ENCODE measurements at regions not wholly inside any gene's neighbourhood (a gene's known extent, or its start where the extent isn't known, plus 50 kb on each side); places are given as distances from the start of the nearest gene placed in this dataset.
A peak's percentile ranks its signal among the peaks of the same experiment; 100 is the strongest.
"Not testable (repeated sequence)": the region's sequence is repeated elsewhere in the genome, so short reads cannot be mapped to it uniquely, and the experiment has no call there.

GRCh38 chr10:25831080-25831479, 102.9 kb upstream of the MYO3A start:
- 72 to 81% methylated on average over 1 of the region's 1 CpG for WGBS, 2 donors
- H3K4me1 ChIP-seq (ENCODE audit: control insufficient read depth in 5 of 5, insufficient read depth in 5 of 5, low read length in 5 of 5) = no peaks in the 10 kb centered on the region
- H3K4me3 ChIP-seq = no peak overlapping the region
- H3K27me3 ChIP-seq (ENCODE audit: control insufficient read depth in 3 of 3, insufficient read depth in 3 of 3, low read length in 2 of 3) = no peaks in the 10 kb centered on the region
- no peak overlapping the region for H3K27ac ChIP-seq (ENCODE audit: low read depth in 1 of 2, low read length in 1 of 2)
- TF ChIP-seq, protein P1, sequence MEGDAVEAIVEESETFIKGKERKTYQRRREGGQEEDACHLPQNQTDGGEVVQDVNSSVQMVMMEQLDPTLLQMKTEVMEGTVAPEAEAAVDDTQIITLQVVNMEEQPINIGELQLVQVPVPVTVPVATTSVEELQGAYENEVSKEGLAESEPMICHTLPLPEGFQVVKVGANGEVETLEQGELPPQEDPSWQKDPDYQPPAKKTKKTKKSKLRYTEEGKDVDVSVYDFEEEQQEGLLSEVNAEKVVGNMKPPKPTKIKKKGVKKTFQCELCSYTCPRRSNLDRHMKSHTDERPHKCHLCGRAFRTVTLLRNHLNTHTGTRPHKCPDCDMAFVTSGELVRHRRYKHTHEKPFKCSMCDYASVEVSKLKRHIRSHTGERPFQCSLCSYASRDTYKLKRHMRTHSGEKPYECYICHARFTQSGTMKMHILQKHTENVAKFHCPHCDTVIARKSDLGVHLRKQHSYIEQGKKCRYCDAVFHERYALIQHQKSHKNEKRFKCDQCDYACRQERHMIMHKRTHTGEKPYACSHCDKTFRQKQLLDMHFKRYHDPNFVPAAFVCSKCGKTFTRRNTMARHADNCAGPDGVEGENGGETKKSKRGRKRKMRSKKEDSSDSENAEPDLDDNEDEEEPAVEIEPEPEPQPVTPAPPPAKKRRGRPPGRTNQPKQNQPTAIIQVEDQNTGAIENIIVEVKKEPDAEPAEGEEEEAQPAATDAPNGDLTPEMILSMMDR (IDR thresholded peaks at IDR 0.05; ENCODE audit: control extremely low read depth, extremely low read depth) = no peak
- no peak overlapping the region for H3K9ac ChIP-seq (ENCODE audit: insufficient read depth in 1 of 2, low read length in 2 of 2)
- no peak for DNase-seq
- no peak for ATAC-seq (ENCODE audit: insufficient read depth, low FRiP score)
- H3K9me3 ChIP-seq (ENCODE audit: control insufficient read depth in 4 of 4, insufficient read depth in 3 of 4, low read length in 3 of 4) = no peaks in the 10 kb centered on the region
- H3K36me3 ChIP-seq (ENCODE audit: control insufficient read depth in 4 of 4, insufficient read depth in 4 of 4, low read length in 4 of 4) = no peaks in the 10 kb centered on the region

- Histone ChIP-seq H3K4me3 (no peak overlapping the region), H3K27ac (ENCODE audit: low read depth in 1 of 2, low read length in 1 of 2) (no peak overlapping the region), H3K4me1 (ENCODE audit: control insufficient read depth in 5 of 5, insufficient read depth in 5 of 5, low read length in 5 of 5) (no peaks in the 10 kb centered on the region), H3K27me3 (ENCODE audit: control insufficient read depth in 3 of 3, insufficient read depth in 3 of 3, low read length in 2 of 3) (no peaks in the 10 kb centered on the region), H3K9ac (ENCODE audit: insufficient read depth in 1 of 2, low read length in 2 of 2) (no peak overlapping the region), H3K9me3 (ENCODE audit: control insufficient read depth in 4 of 4, insufficient read depth in 3 of 4, low read length in 3 of 4) (no peaks in the 10 kb centered on the region), H3K36me3 (ENCODE audit: control insufficient read depth in 4 of 4, insufficient read depth in 4 of 4, low read length in 4 of 4) (no peaks in the 10 kb centered on the region)
- ATAC-seq (ENCODE audit: insufficient read depth, low FRiP score) (no peak), DNase-seq (no peak)
- 81 to 88% methylated on average over 3 of the region's 3 CpGs for WGBS, 2 donors
- TF ChIP-seq, protein P1 (IDR thresholded peaks at IDR 0.05; ENCODE audit: control extremely low read depth, extremely low read depth) = no peak
Measured at GRCh38 chr10:25839683-25840082, 94.3 kb upstream of the MYO3A start.

- WGBS, 2 donors = 90 to 94% methylated on average over 3 of the region's 3 CpGs
- ATAC-seq (ENCODE audit: insufficient read depth, low FRiP score); H3K4me1 ChIP-seq (ENCODE audit: control insufficient read depth in 5 of 5, insufficient read depth in 5 of 5, low read length in 5 of 5); H3K36me3 ChIP-seq (ENCODE audit: control insufficient read depth in 4 of 4, insufficient read depth in 4 of 4, low read length in 4 of 4); H3K27me3 ChIP-seq (ENCODE audit: control insufficient read depth in 3 of 3, insufficient read depth in 3 of 3, low read length in 2 of 3); H3K4me3 ChIP-seq; H3K27ac ChIP-seq (ENCODE audit: low read depth in 1 of 2, low read length in 1 of 2); H3K9ac ChIP-seq (ENCODE audit: insufficient read depth in 1 of 2, low read length in 2 of 2); H3K9me3 ChIP-seq (ENCODE audit: control insufficient read depth in 4 of 4, insufficient read depth in 3 of 4, low read length in 3 of 4); DNase-seq: not testable (repeated sequence)
Measured at GRCh38 chr10:25840875-25841274, 93.2 kb upstream of the MYO3A start.

DNA sequence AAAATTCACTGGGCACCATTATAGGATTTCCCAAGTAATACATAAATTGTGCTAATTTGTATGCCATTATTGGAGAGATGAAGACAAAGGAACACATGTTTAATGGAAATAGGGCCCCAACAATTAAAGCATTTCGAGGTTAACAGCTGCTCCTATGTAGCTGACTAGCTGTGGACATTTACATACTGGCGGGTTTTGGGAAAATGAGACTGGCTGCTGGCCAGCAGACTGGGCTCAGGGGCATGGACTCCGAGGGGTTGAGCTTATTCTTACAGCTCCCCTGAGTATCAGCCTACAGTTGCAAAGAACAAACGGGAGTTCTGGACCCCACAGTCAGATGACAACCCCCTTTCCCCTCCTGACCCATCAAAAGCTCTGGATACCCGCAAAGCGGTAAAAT, 91.9 kb upstream of the MYO3A start:
- DNase-seq = peak in 1 of 3 donors; percentile 2
- H3K4me1 ChIP-seq (ENCODE audit: control insufficient read depth in 5 of 5, insufficient read depth in 5 of 5, low read length in 5 of 5) = no peaks in the 10 kb centered on the region
- H3K36me3 ChIP-seq (ENCODE audit: control insufficient read depth in 4 of 4, insufficient read depth in 4 of 4, low read length in 4 of 4) = no peaks in the 10 kb centered on the region
- 70 to 86% methylated on average over 6 of the region's 6 CpGs for WGBS, 2 donors
- no peaks in the 10 kb centered on the region for H3K27me3 ChIP-seq (ENCODE audit: control insufficient read depth in 3 of 3, insufficient read depth in 3 of 3, low read length in 2 of 3)
- H3K27ac ChIP-seq (ENCODE audit: low read depth in 1 of 2, low read length in 1 of 2) = no peak overlapping the region
- TF ChIP-seq, protein P1 (IDR thresholded peaks at IDR 0.05; ENCODE audit: control extremely low read depth, extremely low read depth) = no peak
- no peaks in the 10 kb centered on the region for H3K9me3 ChIP-seq (ENCODE audit: control insufficient read depth in 4 of 4, insufficient read depth in 3 of 4, low read length in 3 of 4)
- no peak for ATAC-seq (ENCODE audit: insufficient read depth, low FRiP score)
- no peak overlapping the region for H3K4me3 ChIP-seq
- H3K9ac ChIP-seq (ENCODE audit: insufficient read depth in 1 of 2, low read length in 2 of 2) = no peak overlapping the region
